Breast epithelium (tissue), 3 donors: ENCODE measurements at regions not wholly inside any gene's neighbourhood (a gene's known extent, or its start where the extent isn't known, plus 50 kb on each side); places are given as distances from the start of the nearest gene placed in this dataset.

Experiments used
- POLR2A ChIP-seq: fragments of 450-650 bp; IDR thresholded peaks from one replicate; pipeline ENCODE4 v1.6.1; 2016; ENCODE audit warnings: antibody characterized with exemption, mild to moderate bottlenecking, moderate library complexity
- TF ChIP-seq, protein P1 (sequence below), 3 donors: fragments of 450-650 bp; IDR thresholded peaks; one replicate each; pipeline ENCODE4 v1.5.1; 2016 to 2017; ENCODE audit warnings: antibody characterized with exemption in 3 of 3, mild to moderate bottlenecking in 3 of 3, moderate library complexity in 3 of 3

- TF ChIP-seq, protein P1, sequence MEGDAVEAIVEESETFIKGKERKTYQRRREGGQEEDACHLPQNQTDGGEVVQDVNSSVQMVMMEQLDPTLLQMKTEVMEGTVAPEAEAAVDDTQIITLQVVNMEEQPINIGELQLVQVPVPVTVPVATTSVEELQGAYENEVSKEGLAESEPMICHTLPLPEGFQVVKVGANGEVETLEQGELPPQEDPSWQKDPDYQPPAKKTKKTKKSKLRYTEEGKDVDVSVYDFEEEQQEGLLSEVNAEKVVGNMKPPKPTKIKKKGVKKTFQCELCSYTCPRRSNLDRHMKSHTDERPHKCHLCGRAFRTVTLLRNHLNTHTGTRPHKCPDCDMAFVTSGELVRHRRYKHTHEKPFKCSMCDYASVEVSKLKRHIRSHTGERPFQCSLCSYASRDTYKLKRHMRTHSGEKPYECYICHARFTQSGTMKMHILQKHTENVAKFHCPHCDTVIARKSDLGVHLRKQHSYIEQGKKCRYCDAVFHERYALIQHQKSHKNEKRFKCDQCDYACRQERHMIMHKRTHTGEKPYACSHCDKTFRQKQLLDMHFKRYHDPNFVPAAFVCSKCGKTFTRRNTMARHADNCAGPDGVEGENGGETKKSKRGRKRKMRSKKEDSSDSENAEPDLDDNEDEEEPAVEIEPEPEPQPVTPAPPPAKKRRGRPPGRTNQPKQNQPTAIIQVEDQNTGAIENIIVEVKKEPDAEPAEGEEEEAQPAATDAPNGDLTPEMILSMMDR (IDR thresholded peaks at IDR 0.05): no peak
- TF ChIP-seq POLR2A: no peak
Measured at GRCh38 chr3:17800232-17800631, 57.8 kb upstream of the TBC1D5 start.
